ENCODE measurements at regions not wholly inside any gene's neighbourhood (a gene's known extent, or its start where the extent isn't known, plus 50 kb on each side); places are given as distances from the start of the nearest gene placed in this dataset.

GRCh38 chr16:87065446-87066132 is 251.6 kb downstream of the C16orf95 start:
- TF ChIP-seq ZNF317 (CRISPR knock-in tag; IDR thresholded peaks at IDR 0.05; ENCODE audit: borderline replicate concordance, low read depth) (no peak), ZNF423 (CRISPR knock-in tag; IDR thresholded peaks at IDR 0.05) (no peak), FOXP4 (CRISPR knock-in tag; IDR thresholded peaks at IDR 0.05) (no peak)
- TF ChIP-seq, protein P1, sequence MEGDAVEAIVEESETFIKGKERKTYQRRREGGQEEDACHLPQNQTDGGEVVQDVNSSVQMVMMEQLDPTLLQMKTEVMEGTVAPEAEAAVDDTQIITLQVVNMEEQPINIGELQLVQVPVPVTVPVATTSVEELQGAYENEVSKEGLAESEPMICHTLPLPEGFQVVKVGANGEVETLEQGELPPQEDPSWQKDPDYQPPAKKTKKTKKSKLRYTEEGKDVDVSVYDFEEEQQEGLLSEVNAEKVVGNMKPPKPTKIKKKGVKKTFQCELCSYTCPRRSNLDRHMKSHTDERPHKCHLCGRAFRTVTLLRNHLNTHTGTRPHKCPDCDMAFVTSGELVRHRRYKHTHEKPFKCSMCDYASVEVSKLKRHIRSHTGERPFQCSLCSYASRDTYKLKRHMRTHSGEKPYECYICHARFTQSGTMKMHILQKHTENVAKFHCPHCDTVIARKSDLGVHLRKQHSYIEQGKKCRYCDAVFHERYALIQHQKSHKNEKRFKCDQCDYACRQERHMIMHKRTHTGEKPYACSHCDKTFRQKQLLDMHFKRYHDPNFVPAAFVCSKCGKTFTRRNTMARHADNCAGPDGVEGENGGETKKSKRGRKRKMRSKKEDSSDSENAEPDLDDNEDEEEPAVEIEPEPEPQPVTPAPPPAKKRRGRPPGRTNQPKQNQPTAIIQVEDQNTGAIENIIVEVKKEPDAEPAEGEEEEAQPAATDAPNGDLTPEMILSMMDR (IDR thresholded peaks at IDR 0.05), result no peak
- TF ChIP-seq, protein P2, sequence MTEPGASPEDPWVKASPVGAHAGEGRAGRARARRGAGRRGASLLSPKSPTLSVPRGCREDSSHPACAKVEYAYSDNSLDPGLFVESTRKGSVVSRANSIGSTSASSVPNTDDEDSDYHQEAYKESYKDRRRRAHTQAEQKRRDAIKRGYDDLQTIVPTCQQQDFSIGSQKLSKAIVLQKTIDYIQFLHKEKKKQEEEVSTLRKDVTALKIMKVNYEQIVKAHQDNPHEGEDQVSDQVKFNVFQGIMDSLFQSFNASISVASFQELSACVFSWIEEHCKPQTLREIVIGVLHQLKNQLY (CRISPR knock-in tag; IDR thresholded peaks at IDR 0.05), result no peak
